ENCODE measurements at regions not wholly inside any gene's neighbourhood (a gene's known extent, or its start where the extent isn't known, plus 50 kb on each side); places are given as distances from the start of the nearest gene placed in this dataset.

DNA sequence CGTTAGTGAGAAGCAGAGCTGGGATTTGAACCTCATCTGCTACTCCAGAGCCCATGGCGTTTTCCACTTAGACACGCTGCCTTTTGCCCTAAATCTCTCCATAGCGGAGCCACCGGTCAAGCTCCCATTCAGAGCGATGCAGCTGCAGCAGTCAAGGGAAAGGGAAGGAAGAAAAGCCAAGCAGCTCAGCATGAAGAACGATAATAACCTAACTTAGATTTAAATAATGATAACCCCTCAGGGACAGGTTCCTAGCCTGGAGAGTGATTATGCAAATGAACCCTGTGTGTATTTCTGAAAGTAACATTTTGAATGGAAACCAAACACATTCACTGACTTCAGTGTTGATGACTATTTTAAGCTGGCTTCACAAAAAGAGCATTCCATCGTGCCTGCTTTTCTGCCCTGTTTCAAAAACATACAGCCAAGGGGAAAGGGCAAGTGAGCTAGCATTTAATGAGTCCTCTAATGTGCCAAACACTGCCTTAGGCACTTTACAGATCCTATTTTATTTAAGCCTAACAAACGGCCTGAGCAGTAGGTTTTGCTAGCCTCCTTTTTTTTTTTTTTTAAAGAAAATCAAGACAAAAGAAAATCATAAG, 798.3 kb downstream of the CDH8 start:
- TF ChIP-seq, protein P1, sequence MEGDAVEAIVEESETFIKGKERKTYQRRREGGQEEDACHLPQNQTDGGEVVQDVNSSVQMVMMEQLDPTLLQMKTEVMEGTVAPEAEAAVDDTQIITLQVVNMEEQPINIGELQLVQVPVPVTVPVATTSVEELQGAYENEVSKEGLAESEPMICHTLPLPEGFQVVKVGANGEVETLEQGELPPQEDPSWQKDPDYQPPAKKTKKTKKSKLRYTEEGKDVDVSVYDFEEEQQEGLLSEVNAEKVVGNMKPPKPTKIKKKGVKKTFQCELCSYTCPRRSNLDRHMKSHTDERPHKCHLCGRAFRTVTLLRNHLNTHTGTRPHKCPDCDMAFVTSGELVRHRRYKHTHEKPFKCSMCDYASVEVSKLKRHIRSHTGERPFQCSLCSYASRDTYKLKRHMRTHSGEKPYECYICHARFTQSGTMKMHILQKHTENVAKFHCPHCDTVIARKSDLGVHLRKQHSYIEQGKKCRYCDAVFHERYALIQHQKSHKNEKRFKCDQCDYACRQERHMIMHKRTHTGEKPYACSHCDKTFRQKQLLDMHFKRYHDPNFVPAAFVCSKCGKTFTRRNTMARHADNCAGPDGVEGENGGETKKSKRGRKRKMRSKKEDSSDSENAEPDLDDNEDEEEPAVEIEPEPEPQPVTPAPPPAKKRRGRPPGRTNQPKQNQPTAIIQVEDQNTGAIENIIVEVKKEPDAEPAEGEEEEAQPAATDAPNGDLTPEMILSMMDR (IDR thresholded peaks at IDR 0.05): no peak
- TF ChIP-seq POLR2A (IDR thresholded peaks at IDR 0.05): no peak
